Keratinocyte (primary cell): ENCODE measurements at regions not wholly inside any gene's neighbourhood (a gene's known extent, or its start where the extent isn't known, plus 50 kb on each side); places are given as distances from the start of the nearest gene placed in this dataset.

Source experiments
- DNase-seq: peaks from one replicate; pipeline ENCODE4 v3.0.0-alpha.2; 2011; ENCODE audit warnings: low read depth, missing footprints, low spot score
- FAIRE-seq: peaks from 2 replicates; lab custom pipeline; 2011; peaks lifted over from hg19 to GRCh38; lab: Jason Lieb, UNC
- H2AFZ ChIP-seq: 2 replicates; pipeline ENCODE4 v1.6.0; 2012; ENCODE audit warnings: low read length, control low read depth, inconsistent platforms; ENCODE audit not compliant: control insufficient read depth
- H3K27ac ChIP-seq: 2 replicates; pipeline ENCODE4 v1.5.1; 2011; ENCODE audit warnings: low read length; ENCODE audit not compliant: control insufficient read depth, insufficient read depth
- H3K27me3 ChIP-seq: 3 replicates; pipeline ENCODE4 v1.6.0; 2011; ENCODE audit warnings: low read length; ENCODE audit not compliant: control insufficient read depth, insufficient read depth; ENCODE audit errors: extremely low read depth
- H3K36me3 ChIP-seq, 2 experiments: 2 replicates in 1 of 2; 3 replicates in 1 of 2; pipeline ENCODE4 v1.5.1; 2011; ENCODE audit warnings: low read length in 2 of 2, mild to moderate bottlenecking in 1 of 2; ENCODE audit not compliant: control insufficient read depth in 2 of 2, insufficient read depth in 2 of 2; ENCODE audit errors: extremely low read depth in 1 of 2
- H3K4me1 ChIP-seq: 3 replicates; pipeline ENCODE4 v1.5.1; 2011; ENCODE audit warnings: low read length; ENCODE audit not compliant: control insufficient read depth, insufficient read depth; ENCODE audit errors: extremely low read depth
- H3K4me2 ChIP-seq: 3 replicates; pipeline ENCODE4 v1.6.0; 2011; ENCODE audit warnings: low read depth, low read length; ENCODE audit not compliant: control insufficient read depth, insufficient read depth; ENCODE audit errors: extremely low read depth
- H3K4me3 ChIP-seq, 3 experiments: fragments of 200-600 bp in 1 of 3; sonication (generic) in 1 of 3; 2 replicates in 2 of 3; 3 replicates in 1 of 3; pipeline ENCODE4 v1.5.1; 2011 to 2016; ENCODE audit warnings: low read length in 3 of 3, mild to moderate bottlenecking in 3 of 3, control low read depth in 2 of 3, inconsistent platforms in 1 of 3, low read depth in 1 of 3, mixed read lengths in 1 of 3, mixed run types in 1 of 3, moderate library complexity in 1 of 3; ENCODE audit not compliant: control insufficient read depth in 2 of 3, insufficient read depth in 2 of 3; ENCODE audit errors: extremely low read depth in 1 of 3
- H3K79me2 ChIP-seq: 2 replicates; pipeline ENCODE4 v1.6.0; 2012; ENCODE audit warnings: low read length; ENCODE audit not compliant: control insufficient read depth, insufficient read depth
- H3K9ac ChIP-seq: 3 replicates; pipeline ENCODE4 v1.6.0; 2011; ENCODE audit warnings: low read length; ENCODE audit not compliant: control insufficient read depth, insufficient read depth; ENCODE audit errors: extremely low read depth
- H3K9me1 ChIP-seq: 3 replicates; pipeline ENCODE4 v1.6.0; 2011; ENCODE audit warnings: low read length; ENCODE audit not compliant: control insufficient read depth, insufficient read depth; ENCODE audit errors: extremely low read depth
- H3K9me3 ChIP-seq: 2 replicates; pipeline ENCODE4 v1.5.1; 2012; ENCODE audit warnings: low read depth, low read length; ENCODE audit not compliant: control insufficient read depth
- H4K20me1 ChIP-seq: 3 replicates; pipeline ENCODE4 v1.6.0; 2011; ENCODE audit warnings: low read length; ENCODE audit not compliant: control insufficient read depth, insufficient read depth; ENCODE audit errors: extremely low read depth
- EZH2 ChIP-seq: IDR thresholded peaks from one replicate; pipeline ENCODE4 v1.6.1; 2012; ENCODE audit warnings: inconsistent platforms, mild to moderate bottlenecking, low read length, moderate library complexity
- dilution Hi-C: fragments of 300-500 bp; cut with MboI; formaldehyde crosslinking; loops from one replicate; pipeline ENCODE4 v1.7.0; 2020; ENCODE audit warnings: low sequenced_read_pairs; ENCODE audit not compliant: extremely low pct_ligation_motif_present
- TF ChIP-seq, protein P1 (sequence below), 3 experiments: IDR thresholded peaks in 1 of 3; conservative IDR thresholded peaks in 1 of 3; optimal IDR thresholded peaks in 1 of 3; 2 replicates in 2 of 3; 3 replicates in 1 of 3; pipeline versions ENCODE3 to v1.5.1; 2011; ENCODE audit warnings: low read length in 3 of 3, mild to moderate bottlenecking in 3 of 3, moderate library complexity in 2 of 3, control low read depth in 1 of 3, inconsistent platforms in 1 of 3; ENCODE audit not compliant: insufficient read depth in 2 of 3; ENCODE audit errors: extremely low read depth in 1 of 3

GRCh38 chr15:25065286-25065685, 110.5 kb downstream of the SNRPN start:
- H3K27me3 ChIP-seq, result no peaks in the 10 kb centered on the region
- H3K9ac ChIP-seq, result no peak overlapping the region
- no peak for TF ChIP-seq EZH2
- TF ChIP-seq, protein P1, sequence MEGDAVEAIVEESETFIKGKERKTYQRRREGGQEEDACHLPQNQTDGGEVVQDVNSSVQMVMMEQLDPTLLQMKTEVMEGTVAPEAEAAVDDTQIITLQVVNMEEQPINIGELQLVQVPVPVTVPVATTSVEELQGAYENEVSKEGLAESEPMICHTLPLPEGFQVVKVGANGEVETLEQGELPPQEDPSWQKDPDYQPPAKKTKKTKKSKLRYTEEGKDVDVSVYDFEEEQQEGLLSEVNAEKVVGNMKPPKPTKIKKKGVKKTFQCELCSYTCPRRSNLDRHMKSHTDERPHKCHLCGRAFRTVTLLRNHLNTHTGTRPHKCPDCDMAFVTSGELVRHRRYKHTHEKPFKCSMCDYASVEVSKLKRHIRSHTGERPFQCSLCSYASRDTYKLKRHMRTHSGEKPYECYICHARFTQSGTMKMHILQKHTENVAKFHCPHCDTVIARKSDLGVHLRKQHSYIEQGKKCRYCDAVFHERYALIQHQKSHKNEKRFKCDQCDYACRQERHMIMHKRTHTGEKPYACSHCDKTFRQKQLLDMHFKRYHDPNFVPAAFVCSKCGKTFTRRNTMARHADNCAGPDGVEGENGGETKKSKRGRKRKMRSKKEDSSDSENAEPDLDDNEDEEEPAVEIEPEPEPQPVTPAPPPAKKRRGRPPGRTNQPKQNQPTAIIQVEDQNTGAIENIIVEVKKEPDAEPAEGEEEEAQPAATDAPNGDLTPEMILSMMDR (optimal IDR thresholded peaks at IDR 0.05 in 1 of 3, IDR thresholded peaks at IDR 0.05 in 1 of 3, conservative IDR thresholded peaks at IDR 0.05 in 1 of 3; ENCODE audit: extremely low read depth in 1 of 3, insufficient read depth in 2 of 3, low read length in 3 of 3), result no peak
- H4K20me1 ChIP-seq, result no peaks in the 10 kb centered on the region
- no peak for DNase-seq
- peaks cover 94% of the 10 kb centered on the region for H3K9me3 ChIP-seq
- H3K9me1 ChIP-seq, result no peaks in the 10 kb centered on the region
- no peaks in the 10 kb centered on the region for H3K4me1 ChIP-seq
- dilution Hi-C loops, result no loop called here
- H2AFZ ChIP-seq, result no peak overlapping the region
- no peaks in the 10 kb centered on the region for H3K79me2 ChIP-seq
- H3K4me3 ChIP-seq, result no peak overlapping the region
- H3K27ac ChIP-seq, result no peak overlapping the region
- H3K4me2 ChIP-seq, result no peak overlapping the region
- FAIRE-seq, result no peak
- peaks cover 6 to 30% of the 10 kb centered on the region in 2 experiments for H3K36me3 ChIP-seq

- Histone ChIP-seq H3K36me3 (peaks cover 6 to 26% of the 10 kb centered on the region in 2 experiments), H3K27ac (no peak overlapping the region)
Observed at GRCh38 chr15:25065876-25066275, 111.1 kb downstream of the SNRPN start.

DNA sequence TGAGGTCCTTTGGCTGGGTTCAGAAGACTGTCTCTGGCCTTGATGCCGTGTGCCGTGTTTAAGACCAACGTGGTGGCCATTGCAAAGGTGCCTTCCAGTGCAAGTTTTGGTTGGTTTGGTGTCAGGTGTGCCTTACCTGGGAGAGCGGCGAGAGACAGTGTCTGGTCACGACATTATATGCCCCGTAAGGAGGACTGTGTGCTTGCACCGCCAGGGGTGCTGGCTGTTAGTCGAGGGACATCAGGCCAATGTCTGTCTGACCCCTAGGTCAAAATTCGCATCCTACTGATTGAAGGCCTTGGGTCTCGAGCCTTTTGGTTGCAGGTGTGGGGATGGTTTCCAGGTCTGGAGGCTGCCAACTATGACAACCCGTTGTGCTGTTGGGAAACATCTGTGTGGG, 111.9 kb downstream of the SNRPN start:
- H3K4me3 ChIP-seq, result no peak overlapping the region
- FAIRE-seq, result no peak

More at GRCh38 chr15:25065876-25066275, 111.1 kb downstream of the SNRPN start:
- Histone ChIP-seq H2AFZ (no peak overlapping the region), H3K9ac (no peak overlapping the region), H3K9me1 (no peaks in the 10 kb centered on the region), H3K4me1 (no peaks in the 10 kb centered on the region), H3K4me3 (no peak overlapping the region), H3K4me2 (no peak overlapping the region), H3K27me3 (no peaks in the 10 kb centered on the region), H4K20me1 (no peaks in the 10 kb centered on the region), H3K9me3 (peaks cover 95% of the 10 kb centered on the region), H3K79me2 (no peaks in the 10 kb centered on the region)
- dilution Hi-C loops, result no loop called here
- FAIRE-seq, result no peak
- DNase-seq, result no peak
- TF ChIP-seq EZH2, result no peak

More for the DNA sequence above, 111.9 kb downstream of the SNRPN start:
- H4K20me1 ChIP-seq, result no peaks in the 10 kb centered on the region
- no peak overlapping the region for H3K27ac ChIP-seq
- no peak overlapping the region for H3K9ac ChIP-seq
- no peak overlapping the region for H2AFZ ChIP-seq
- no peaks in the 10 kb centered on the region for H3K79me2 ChIP-seq
- peaks cover 95% of the 10 kb centered on the region for H3K9me3 ChIP-seq
- no peaks in the 10 kb centered on the region for H3K27me3 ChIP-seq
- no peaks in the 10 kb centered on the region for H3K4me1 ChIP-seq
- TF ChIP-seq EZH2, result no peak
- TF ChIP-seq, protein P1 (optimal IDR thresholded peaks at IDR 0.05 in 1 of 3, IDR thresholded peaks at IDR 0.05 in 1 of 3, conservative IDR thresholded peaks at IDR 0.05 in 1 of 3; ENCODE audit: extremely low read depth in 1 of 3, insufficient read depth in 2 of 3, low read length in 3 of 3), result no peak
- peaks cover 6 to 27% of the 10 kb centered on the region in 2 experiments for H3K36me3 ChIP-seq
- DNase-seq, result no peak
- no peaks in the 10 kb centered on the region for H3K9me1 ChIP-seq
- dilution Hi-C loops, result no loop called here
- no peak overlapping the region for H3K4me2 ChIP-seq
